ENCODE measurements at regions not wholly inside any gene's neighbourhood (a gene's known extent, or its start where the extent isn't known, plus 50 kb on each side); places are given as distances from the start of the nearest gene placed in this dataset.

DNA sequence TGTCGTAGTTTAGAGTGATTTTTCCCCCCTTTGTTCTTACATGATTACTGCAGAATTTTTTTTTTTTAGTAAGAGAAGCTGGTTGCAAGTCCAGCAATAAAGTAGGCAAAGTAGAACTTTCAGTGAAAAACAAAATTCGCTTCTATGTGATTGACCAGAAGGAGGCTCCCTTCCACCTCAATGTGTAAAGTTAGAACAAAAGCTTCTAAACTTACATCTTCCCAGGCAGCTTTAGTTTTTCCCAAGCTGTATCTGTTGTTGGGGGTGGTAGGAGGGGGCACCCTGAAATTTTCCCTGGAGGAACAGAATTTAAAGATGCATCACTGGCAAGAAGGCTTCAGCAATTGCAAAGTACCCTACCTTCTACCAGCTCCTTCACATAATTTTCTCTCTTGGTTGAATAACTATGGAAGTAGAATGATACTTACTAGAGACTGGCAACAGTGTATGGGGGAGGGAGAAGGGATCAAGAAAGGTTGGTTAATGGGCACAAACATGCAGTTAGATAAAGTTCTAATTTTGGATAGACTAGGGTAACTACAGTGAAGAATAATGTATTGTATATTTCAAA is 87.3 kb upstream of the E2F7 start:
- no peak for TF ChIP-seq ZFX (IDR thresholded peaks at IDR 0.05)
- TF ChIP-seq, protein P1, sequence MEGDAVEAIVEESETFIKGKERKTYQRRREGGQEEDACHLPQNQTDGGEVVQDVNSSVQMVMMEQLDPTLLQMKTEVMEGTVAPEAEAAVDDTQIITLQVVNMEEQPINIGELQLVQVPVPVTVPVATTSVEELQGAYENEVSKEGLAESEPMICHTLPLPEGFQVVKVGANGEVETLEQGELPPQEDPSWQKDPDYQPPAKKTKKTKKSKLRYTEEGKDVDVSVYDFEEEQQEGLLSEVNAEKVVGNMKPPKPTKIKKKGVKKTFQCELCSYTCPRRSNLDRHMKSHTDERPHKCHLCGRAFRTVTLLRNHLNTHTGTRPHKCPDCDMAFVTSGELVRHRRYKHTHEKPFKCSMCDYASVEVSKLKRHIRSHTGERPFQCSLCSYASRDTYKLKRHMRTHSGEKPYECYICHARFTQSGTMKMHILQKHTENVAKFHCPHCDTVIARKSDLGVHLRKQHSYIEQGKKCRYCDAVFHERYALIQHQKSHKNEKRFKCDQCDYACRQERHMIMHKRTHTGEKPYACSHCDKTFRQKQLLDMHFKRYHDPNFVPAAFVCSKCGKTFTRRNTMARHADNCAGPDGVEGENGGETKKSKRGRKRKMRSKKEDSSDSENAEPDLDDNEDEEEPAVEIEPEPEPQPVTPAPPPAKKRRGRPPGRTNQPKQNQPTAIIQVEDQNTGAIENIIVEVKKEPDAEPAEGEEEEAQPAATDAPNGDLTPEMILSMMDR (conservative IDR thresholded peaks at IDR 0.05) = peak; percentile 74
